ENCODE measurements at regions not wholly inside any gene's neighbourhood (a gene's known extent, or its start where the extent isn't known, plus 50 kb on each side); places are given as distances from the start of the nearest gene placed in this dataset.

GRCh38 chr21:25054689-25055088, 552.6 kb downstream of the MRPL39 start:
- no peak for TF ChIP-seq POLR2A (IDR thresholded peaks at IDR 0.05)
- TF ChIP-seq CTCF (IDR thresholded peaks at IDR 0.05) = no peak

Data from vagina (tissue), 2 donors.